ENCODE measurements at regions not wholly inside any gene's neighbourhood (a gene's known extent, or its start where the extent isn't known, plus 50 kb on each side); places are given as distances from the start of the nearest gene placed in this dataset.
A peak's percentile ranks its signal among the peaks of the same experiment; 100 is the strongest.

DNA sequence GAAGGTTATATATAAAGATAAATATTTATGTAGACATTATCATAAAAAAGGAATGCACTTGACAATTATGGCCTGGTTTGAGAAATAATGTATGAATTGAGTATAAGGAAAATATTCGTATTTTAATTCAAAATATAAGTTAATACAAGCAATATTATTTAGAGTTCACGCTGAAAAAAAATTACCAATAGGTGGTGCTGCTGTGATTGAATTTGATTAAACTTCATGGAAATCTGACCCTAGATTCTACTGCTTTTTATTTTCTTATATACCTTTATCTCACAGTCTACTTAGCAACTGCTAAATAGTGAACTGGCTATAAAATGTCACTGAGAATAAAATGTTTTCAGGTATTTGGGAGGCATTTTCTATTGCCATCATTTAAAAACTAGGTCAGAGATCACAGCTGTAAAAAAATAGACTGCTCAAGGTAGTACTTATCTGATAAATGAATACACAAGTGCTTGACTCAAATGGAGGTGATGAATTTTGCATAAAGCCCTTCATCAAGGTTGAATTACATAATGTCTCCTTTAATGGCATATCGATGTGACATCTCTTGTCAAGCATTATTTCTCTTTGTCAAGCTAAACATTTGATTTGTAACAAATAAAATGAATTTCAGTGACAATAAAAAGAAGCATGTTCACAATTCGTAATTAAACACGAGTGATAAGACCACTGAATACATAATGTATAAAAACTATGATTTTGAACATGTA, 1638.8 kb upstream of the PCDH7 start:
- TF ChIP-seq, protein P1, sequence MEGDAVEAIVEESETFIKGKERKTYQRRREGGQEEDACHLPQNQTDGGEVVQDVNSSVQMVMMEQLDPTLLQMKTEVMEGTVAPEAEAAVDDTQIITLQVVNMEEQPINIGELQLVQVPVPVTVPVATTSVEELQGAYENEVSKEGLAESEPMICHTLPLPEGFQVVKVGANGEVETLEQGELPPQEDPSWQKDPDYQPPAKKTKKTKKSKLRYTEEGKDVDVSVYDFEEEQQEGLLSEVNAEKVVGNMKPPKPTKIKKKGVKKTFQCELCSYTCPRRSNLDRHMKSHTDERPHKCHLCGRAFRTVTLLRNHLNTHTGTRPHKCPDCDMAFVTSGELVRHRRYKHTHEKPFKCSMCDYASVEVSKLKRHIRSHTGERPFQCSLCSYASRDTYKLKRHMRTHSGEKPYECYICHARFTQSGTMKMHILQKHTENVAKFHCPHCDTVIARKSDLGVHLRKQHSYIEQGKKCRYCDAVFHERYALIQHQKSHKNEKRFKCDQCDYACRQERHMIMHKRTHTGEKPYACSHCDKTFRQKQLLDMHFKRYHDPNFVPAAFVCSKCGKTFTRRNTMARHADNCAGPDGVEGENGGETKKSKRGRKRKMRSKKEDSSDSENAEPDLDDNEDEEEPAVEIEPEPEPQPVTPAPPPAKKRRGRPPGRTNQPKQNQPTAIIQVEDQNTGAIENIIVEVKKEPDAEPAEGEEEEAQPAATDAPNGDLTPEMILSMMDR (conservative IDR thresholded peaks at IDR 0.05): peak; percentile 42; the same call in 1 of the 2 replicates
- no peak for TF ChIP-seq EZH2 (IDR thresholded peaks at IDR 0.05; ENCODE audit: low read depth)
